MM.1S (cell line): ENCODE measurements at regions not wholly inside any gene's neighbourhood (a gene's known extent, or its start where the extent isn't known, plus 50 kb on each side); places are given as distances from the start of the nearest gene placed in this dataset.

Experiments used
- EZH2 ChIP-seq: fragments of 300-600 bp; sonication (generic); optimal IDR thresholded peaks from 2 replicates; pipeline ENCODE3; 2017; ENCODE audit warnings: low read depth, mild to moderate bottlenecking, antibody characterized with exemption, low read length, mixed read lengths
- EZH2phosphoT487 ChIP-seq: fragments of 300-600 bp; sonication (generic); IDR thresholded peaks from 2 replicates; pipeline ENCODE4 v1.6.1; 2018; ENCODE audit warnings: antibody characterized with exemption, low read length
- TF ChIP-seq, protein P1 (sequence below): fragments of 300-600 bp; sonication (generic); IDR thresholded peaks from 2 replicates; pipeline ENCODE4 v1.5.1; 2016; ENCODE audit warnings: antibody characterized with exemption, low read length, mixed read lengths

- TF ChIP-seq, protein P1, sequence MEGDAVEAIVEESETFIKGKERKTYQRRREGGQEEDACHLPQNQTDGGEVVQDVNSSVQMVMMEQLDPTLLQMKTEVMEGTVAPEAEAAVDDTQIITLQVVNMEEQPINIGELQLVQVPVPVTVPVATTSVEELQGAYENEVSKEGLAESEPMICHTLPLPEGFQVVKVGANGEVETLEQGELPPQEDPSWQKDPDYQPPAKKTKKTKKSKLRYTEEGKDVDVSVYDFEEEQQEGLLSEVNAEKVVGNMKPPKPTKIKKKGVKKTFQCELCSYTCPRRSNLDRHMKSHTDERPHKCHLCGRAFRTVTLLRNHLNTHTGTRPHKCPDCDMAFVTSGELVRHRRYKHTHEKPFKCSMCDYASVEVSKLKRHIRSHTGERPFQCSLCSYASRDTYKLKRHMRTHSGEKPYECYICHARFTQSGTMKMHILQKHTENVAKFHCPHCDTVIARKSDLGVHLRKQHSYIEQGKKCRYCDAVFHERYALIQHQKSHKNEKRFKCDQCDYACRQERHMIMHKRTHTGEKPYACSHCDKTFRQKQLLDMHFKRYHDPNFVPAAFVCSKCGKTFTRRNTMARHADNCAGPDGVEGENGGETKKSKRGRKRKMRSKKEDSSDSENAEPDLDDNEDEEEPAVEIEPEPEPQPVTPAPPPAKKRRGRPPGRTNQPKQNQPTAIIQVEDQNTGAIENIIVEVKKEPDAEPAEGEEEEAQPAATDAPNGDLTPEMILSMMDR, result no peak
- TF ChIP-seq EZH2phosphoT487, result no peak
- TF ChIP-seq EZH2, result no peak
Observed at GRCh38 chr14:25120261-25120660, 70.3 kb upstream of the STXBP6 start.
